GM23338 (cell line): ENCODE measurements at regions not wholly inside any gene's neighbourhood (a gene's known extent, or its start where the extent isn't known, plus 50 kb on each side); places are given as distances from the start of the nearest gene placed in this dataset.

Experiments
- ATAC-seq: fragments of 200-7000 bp; cut with Tn5 transposase; 3 replicates; pipeline ENCODE4 v1.9.1; 2020
- DNase-seq: peaks from one replicate; pipeline ENCODE4 v3.0.0-alpha.2; 2015; ENCODE audit warnings: low spot score
- H2AFZ ChIP-seq: fragments of 200-600 bp; sonication (generic); 2 replicates; pipeline ENCODE4 v1.8.0; 2016; ENCODE audit warnings: antibody characterized with exemption, mild to moderate bottlenecking, moderate library complexity
- H3F3A ChIP-seq: fragments of 200-600 bp; sonication (generic); replicated peaks from 2 replicates; pipeline ENCODE4 v1.8.0; 2017; ENCODE audit warnings: antibody characterized with exemption, mixed run types, low read depth
- H3K27ac ChIP-seq: fragments of 200-600 bp; sonication (generic); 2 replicates; pipeline ENCODE4 v1.6.1; 2016; ENCODE audit warnings: low read depth
- H3K27me3 ChIP-seq: fragments of 200-600 bp; sonication (generic); 2 replicates; pipeline ENCODE4 v1.8.0; 2016; ENCODE audit warnings: mild to moderate bottlenecking, mixed run types, moderate library complexity; ENCODE audit not compliant: insufficient read depth
- H3K36me3 ChIP-seq: fragments of 200-600 bp; sonication (generic); 2 replicates; pipeline ENCODE4 v1.8.0; 2016; ENCODE audit warnings: mild to moderate bottlenecking; ENCODE audit not compliant: insufficient read depth
- H3K4me1 ChIP-seq: fragments of 200-600 bp; sonication (generic); 2 replicates; pipeline ENCODE4 v1.8.0; 2016; ENCODE audit warnings: mild to moderate bottlenecking, moderate library complexity; ENCODE audit not compliant: insufficient read depth
- H3K4me2 ChIP-seq: fragments of 200-600 bp; sonication (generic); 2 replicates; pipeline ENCODE4 v1.7.1; 2017; ENCODE audit warnings: mixed run types
- H3K4me3 ChIP-seq: fragments of 200-600 bp; sonication (generic); 2 replicates; pipeline ENCODE4 v1.6.1; 2016; ENCODE audit warnings: mixed run types
- H3K79me2 ChIP-seq: fragments of 200-600 bp; sonication (generic); replicated peaks from 2 replicates; pipeline ENCODE4 v1.8.0; 2017; ENCODE audit warnings: mild to moderate bottlenecking; ENCODE audit not compliant: insufficient read depth
- H3K9me2 ChIP-seq: fragments of 200-600 bp; sonication (generic); 2 replicates; pipeline ENCODE4 v1.8.0; 2017; ENCODE audit not compliant: insufficient read depth
- H4K20me1 ChIP-seq: fragments of 200-600 bp; sonication (generic); replicated peaks from 2 replicates; pipeline ENCODE4 v1.8.0; 2017; ENCODE audit warnings: mild to moderate bottlenecking; ENCODE audit not compliant: insufficient read depth
- H3K27ac Mint-ChIP-seq: 2 replicates; pipeline ENCODE4 v1.8.0; 2020; ENCODE audit warnings: inconsistent platforms, mild to moderate bottlenecking, moderate library complexity, mixed read lengths
- H3K27me3 Mint-ChIP-seq: 3 replicates; pipeline ENCODE4 v1.8.0; 2022; ENCODE audit warnings: low read depth, mild to moderate bottlenecking, moderate library complexity, mixed read lengths, inconsistent platforms; ENCODE audit not compliant: insufficient read depth, poor library complexity
- H3K36me3 Mint-ChIP-seq: 3 replicates; pipeline ENCODE4 v1.8.0; 2021; ENCODE audit warnings: low read depth, mild to moderate bottlenecking, inconsistent platforms, moderate library complexity, mixed read lengths
- H3K4me1 Mint-ChIP-seq: 3 replicates; pipeline ENCODE4 v1.8.0; 2020; ENCODE audit warnings: mild to moderate bottlenecking, inconsistent platforms, mixed read lengths
- H3K4me3 Mint-ChIP-seq: 3 replicates; pipeline ENCODE4 v1.8.0; 2021; ENCODE audit warnings: moderate library complexity, mild to moderate bottlenecking, inconsistent platforms, mixed read lengths
- H3K9me3 Mint-ChIP-seq: 3 replicates; pipeline ENCODE4 v1.8.0; 2020; ENCODE audit warnings: moderate library complexity, mild to moderate bottlenecking, inconsistent platforms, mixed read lengths
- CREB1 ChIP-seq: fragments of 250-450 bp; sonication (Bioruptor Pico); IDR thresholded peaks from 2 replicates; pipeline ENCODE4 v1.5.0; 2020; ENCODE audit warnings: low read depth, mild to moderate bottlenecking, moderate library complexity
- CTCF ChIP-seq, 2 experiments: fragments of 200-600 bp in 1 of 2; sonication (generic) in 1 of 2; conservative IDR thresholded peaks; 2 replicates each; pipeline versions ENCODE4 v1.5.1 to v1.6.1; 2016 to 2017; ENCODE audit warnings: antibody characterized with exemption in 2 of 2, low read depth in 2 of 2, mild to moderate bottlenecking in 2 of 2, moderate library complexity in 1 of 2
- ETS1 ChIP-seq: IDR thresholded peaks from 2 replicates; pipeline ENCODE4 v1.6.1; 2016; ENCODE audit warnings: antibody characterized with exemption
- EZH2 ChIP-seq: fragments of 200-600 bp; sonication (generic); IDR thresholded peaks from one replicate; pipeline ENCODE4 v1.8.0; 2017; ENCODE audit warnings: antibody characterized with exemption, mild to moderate bottlenecking, low read depth; ENCODE audit not compliant: unreplicated experiment
- EZH2phosphoT487 ChIP-seq: fragments of 200-600 bp; sonication (generic); IDR thresholded peaks from one replicate; pipeline ENCODE4 v1.8.1; 2018; ENCODE audit warnings: antibody characterized with exemption; ENCODE audit not compliant: unreplicated experiment
- JUNB ChIP-seq: IDR thresholded peaks from one replicate; pipeline ENCODE4 v1.6.1; 2016; ENCODE audit warnings: antibody characterized with exemption; ENCODE audit not compliant: unreplicated experiment
- NANOG ChIP-seq: IDR thresholded peaks from 2 replicates; pipeline ENCODE4 v1.6.1; 2016; ENCODE audit warnings: antibody characterized with exemption, borderline replicate concordance
- POLR2AphosphoS5 ChIP-seq: IDR thresholded peaks from 2 replicates; pipeline ENCODE4 v1.6.1; 2016; ENCODE audit warnings: antibody characterized with exemption, low read depth
- REST ChIP-seq: IDR thresholded peaks from one replicate; pipeline ENCODE4 v1.6.1; 2018; ENCODE audit warnings: antibody characterized with exemption; ENCODE audit not compliant: unreplicated experiment
- STAT1 ChIP-seq: IDR thresholded peaks from one replicate; pipeline ENCODE4 v1.6.1; 2016; ENCODE audit warnings: antibody characterized with exemption; ENCODE audit not compliant: unreplicated experiment
- ZNF114 ChIP-seq: fragments of 250-450 bp; sonication (Bioruptor Pico); IDR thresholded peaks from 2 replicates; pipeline ENCODE4 v1.5.0; 2020; ENCODE audit warnings: mild to moderate bottlenecking, moderate library complexity
- ZNF331 ChIP-seq: fragments of 250-450 bp; sonication (Bioruptor Pico); IDR thresholded peaks from 2 replicates; pipeline ENCODE4 v1.5.0; 2020; ENCODE audit warnings: low read depth, mild to moderate bottlenecking, moderate library complexity
- ZNF462 ChIP-seq: fragments of 250-450 bp; sonication (Bioruptor Pico); IDR thresholded peaks from 2 replicates; pipeline ENCODE4 v1.5.0; 2020; ENCODE audit warnings: mild to moderate bottlenecking, moderate library complexity

- Mint-ChIP-seq H3K9me3 (0 out of 3 replicates have a peak, but pooled peaks cover 2% of the 10 kb centered on the region), H3K27ac (no peak overlapping the region), H3K27me3 (peaks cover 2% of the 10 kb centered on the region), H3K36me3 (no peaks in the 10 kb centered on the region; the same call in 2 of the 3 replicates), H3K4me3 (no peak overlapping the region), H3K4me1 (peaks cover 15% of the 10 kb centered on the region)
- no peak for TF ChIP-seq ZNF331 (CRISPR knock-in tag)
- TF ChIP-seq NANOG, result no peak
- TF ChIP-seq ETS1, result no peak
- TF ChIP-seq ZNF114 (CRISPR knock-in tag), result no peak
- TF ChIP-seq STAT1, result no peak
- no peak for TF ChIP-seq POLR2AphosphoS5
- TF ChIP-seq CREB1 (CRISPR knock-in tag), result no peak
- no peak for TF ChIP-seq JUNB
- TF ChIP-seq CTCF (conservative IDR thresholded peaks at IDR 0.05; ENCODE audit: low read depth in 2 of 2), result no peak
- TF ChIP-seq REST, result no peak
- TF ChIP-seq ZNF462 (CRISPR knock-in tag), result no peak
- no peak for TF ChIP-seq EZH2
- TF ChIP-seq EZH2phosphoT487, result no peak
- ATAC-seq, result no peak
- H3K4me1 ChIP-seq, result peaks cover 9% of the 10 kb centered on the region
- no peaks in the 10 kb centered on the region for H3K9me2 ChIP-seq
- H3K36me3 ChIP-seq, result no peaks in the 10 kb centered on the region
- no peaks in the 10 kb centered on the region for H3F3A ChIP-seq
- no peak overlapping the region for H3K27ac ChIP-seq
- no peaks in the 10 kb centered on the region for H3K27me3 ChIP-seq
- no peaks in the 10 kb centered on the region for H3K79me2 ChIP-seq
- H2AFZ ChIP-seq, result no peak overlapping the region
- no peaks in the 10 kb centered on the region for H4K20me1 ChIP-seq
- H3K4me3 ChIP-seq, result no peak overlapping the region
- no peak for DNase-seq
- H3K4me2 ChIP-seq, result no peak overlapping the region
Measured at GRCh38 chr9:80447876-80448275, 876.1 kb downstream of the TLE4 start.
